Ovary (tissue), 7 donors: ENCODE measurements at regions not wholly inside any gene's neighbourhood (a gene's known extent, or its start where the extent isn't known, plus 50 kb on each side); places are given as distances from the start of the nearest gene placed in this dataset.

Experiments
- DNase-seq, 5 donors: peaks; one replicate each; pipeline ENCODE4 v3.0.0-alpha.2; 2019 to 2020
- H3K27ac ChIP-seq, 2 donors: fragments of 200-600 bp; one replicate each; pipeline versions ENCODE4 v1.5.1 to v1.8.0; 2019 to 2022
- H3K27me3 ChIP-seq: fragments of 200-600 bp; one replicate; pipeline ENCODE4 v1.8.0; 2022
- H3K36me3 ChIP-seq: fragments of 200-600 bp; sonication (generic); one replicate; pipeline ENCODE4 v1.5.1; 2019
- H3K4me1 ChIP-seq: one replicate; pipeline ENCODE4 v1.8.1; 2013; ENCODE audit warnings: mild to moderate bottlenecking, moderate library complexity; ENCODE audit not compliant: insufficient read depth
- H3K4me3 ChIP-seq: fragments of 200-600 bp; sonication (generic); one replicate; pipeline ENCODE4 v1.5.1; 2017
- H3K9me3 ChIP-seq, 2 donors: fragments of 200-600 bp in 1 of 2; sonication (generic) in 1 of 2; one replicate each; pipeline versions ENCODE4 v1.5.1 to v1.8.1; 2013 to 2019; ENCODE audit warnings: mild to moderate bottlenecking in 1 of 2, moderate library complexity in 1 of 2
- EP300 ChIP-seq: sonication (generic); formaldehyde crosslinking; IDR thresholded peaks from one replicate; pipeline ENCODE4 v1.6.1; 2017; ENCODE audit warnings: antibody characterized with exemption
- POLR2A ChIP-seq: fragments of 450-650 bp; IDR thresholded peaks from one replicate; pipeline ENCODE4 v1.6.1; 2017; ENCODE audit warnings: antibody characterized with exemption, mild to moderate bottlenecking, moderate library complexity
- WGBS, 3 donors: extraction: QIAGEN DNeasy Blood & Tissue Kit in 1 of 3; methylation state at CpG; one replicate each; pipeline versions ENCODE4 v1.1.5 to v1.1.7; 2013 to 2017; 5-methylcytosine and 5-hydroxymethylcytosine counted together
- intact Hi-C, 4 donors: fragments of 100-400 bp; cut with DNase I; formaldehyde crosslinking; loops; one replicate each; pipeline versions ENCODE4 v1.11.0 to v1.15.1; 2022 to 2023
- TF ChIP-seq, protein P1 (sequence below), 3 donors: fragments of 450-650 bp in 2 of 3; fragments of 200-600 bp in 1 of 3; IDR thresholded peaks; one replicate each; pipeline versions ENCODE4 v1.5.1 to v1.8.0; 2016 to 2022; ENCODE audit warnings: antibody characterized with exemption in 3 of 3, mild to moderate bottlenecking in 1 of 3
- donor health status: DM: no; HTN: no; CAD: no; lungs with moderate emphysema.
- donor health status: DM: no; HTN: no; CAD: no.
- donor health status: Bipolar disorder and iron deficiency.
- donor health status: DM: no; HTN: no; CAD: no.
- donor health status: DM: yes; HTN: yes; CAD: no.

DNA sequence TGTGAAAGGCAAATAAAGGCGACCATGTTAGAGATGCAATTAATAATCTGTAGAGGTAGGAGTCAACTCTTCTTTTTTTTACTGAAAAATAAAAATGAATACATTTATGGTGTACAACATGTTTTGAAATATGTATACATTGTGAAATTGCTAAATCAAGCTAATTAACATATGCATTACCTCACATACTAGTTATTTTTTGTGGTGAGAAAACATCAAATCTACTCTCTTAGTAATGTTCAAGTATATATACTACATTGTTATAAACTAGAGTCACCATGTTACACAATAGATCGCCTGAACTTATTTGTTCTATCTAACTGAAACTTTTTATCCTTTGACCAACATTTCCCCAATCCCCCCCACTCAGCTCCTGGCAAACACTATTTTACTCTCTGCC lies 143.2 kb downstream of the POU4F1 start:
- H3K27ac ChIP-seq = no peak overlapping the region
- no peaks in the 10 kb centered on the region for H3K9me3 ChIP-seq
- no peaks in the 10 kb centered on the region for H3K36me3 ChIP-seq
- WGBS, 3 donors = 83 to 87% (median 84%) methylated on average over 2 of the region's 2 CpGs
- H3K4me1 ChIP-seq = no peaks in the 10 kb centered on the region
- no peak for DNase-seq
- H3K27me3 ChIP-seq = no peaks in the 10 kb centered on the region
- TF ChIP-seq POLR2A (no peak), EP300 (no peak)
- TF ChIP-seq, protein P1, sequence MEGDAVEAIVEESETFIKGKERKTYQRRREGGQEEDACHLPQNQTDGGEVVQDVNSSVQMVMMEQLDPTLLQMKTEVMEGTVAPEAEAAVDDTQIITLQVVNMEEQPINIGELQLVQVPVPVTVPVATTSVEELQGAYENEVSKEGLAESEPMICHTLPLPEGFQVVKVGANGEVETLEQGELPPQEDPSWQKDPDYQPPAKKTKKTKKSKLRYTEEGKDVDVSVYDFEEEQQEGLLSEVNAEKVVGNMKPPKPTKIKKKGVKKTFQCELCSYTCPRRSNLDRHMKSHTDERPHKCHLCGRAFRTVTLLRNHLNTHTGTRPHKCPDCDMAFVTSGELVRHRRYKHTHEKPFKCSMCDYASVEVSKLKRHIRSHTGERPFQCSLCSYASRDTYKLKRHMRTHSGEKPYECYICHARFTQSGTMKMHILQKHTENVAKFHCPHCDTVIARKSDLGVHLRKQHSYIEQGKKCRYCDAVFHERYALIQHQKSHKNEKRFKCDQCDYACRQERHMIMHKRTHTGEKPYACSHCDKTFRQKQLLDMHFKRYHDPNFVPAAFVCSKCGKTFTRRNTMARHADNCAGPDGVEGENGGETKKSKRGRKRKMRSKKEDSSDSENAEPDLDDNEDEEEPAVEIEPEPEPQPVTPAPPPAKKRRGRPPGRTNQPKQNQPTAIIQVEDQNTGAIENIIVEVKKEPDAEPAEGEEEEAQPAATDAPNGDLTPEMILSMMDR (IDR thresholded peaks at IDR 0.05) = no peak
- no peak overlapping the region for H3K4me3 ChIP-seq
- intact Hi-C loops = no loop called here

DNA sequence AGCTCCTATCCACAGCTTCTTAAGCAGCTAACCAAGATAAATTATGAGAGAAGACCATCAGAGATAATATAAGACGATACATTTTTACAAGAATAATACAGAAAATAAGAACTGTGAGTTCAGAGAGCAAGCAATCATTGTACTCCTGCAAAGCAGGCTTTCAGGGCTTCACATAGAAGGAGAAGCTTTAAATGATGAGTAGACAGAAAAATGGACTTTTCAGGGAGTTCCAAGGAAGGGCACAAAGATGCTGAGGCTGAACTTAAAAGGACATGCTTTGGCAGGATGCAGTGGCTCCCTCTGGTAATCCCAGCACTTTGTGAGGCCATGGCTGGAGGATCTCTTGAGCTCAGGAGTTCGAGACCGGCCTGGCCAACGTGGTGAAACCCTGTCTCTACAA lies 159.5 kb downstream of the POU4F1 start:
- 74 to 83% (median 79%) methylated on average over 4 of the region's 4 CpGs for WGBS, 3 donors
- no peak overlapping the region for H3K27ac ChIP-seq
- no peaks in the 10 kb centered on the region for H3K9me3 ChIP-seq
- no peak for DNase-seq
- intact Hi-C loops = no loop called here
- no peak overlapping the region for H3K4me3 ChIP-seq
- no peaks in the 10 kb centered on the region for H3K36me3 ChIP-seq
- H3K27me3 ChIP-seq = no peaks in the 10 kb centered on the region
- TF ChIP-seq, protein P1 (IDR thresholded peaks at IDR 0.05) = no peak
- no peak for TF ChIP-seq EP300
- no peak for TF ChIP-seq POLR2A
- no peaks in the 10 kb centered on the region for H3K4me1 ChIP-seq

DNA sequence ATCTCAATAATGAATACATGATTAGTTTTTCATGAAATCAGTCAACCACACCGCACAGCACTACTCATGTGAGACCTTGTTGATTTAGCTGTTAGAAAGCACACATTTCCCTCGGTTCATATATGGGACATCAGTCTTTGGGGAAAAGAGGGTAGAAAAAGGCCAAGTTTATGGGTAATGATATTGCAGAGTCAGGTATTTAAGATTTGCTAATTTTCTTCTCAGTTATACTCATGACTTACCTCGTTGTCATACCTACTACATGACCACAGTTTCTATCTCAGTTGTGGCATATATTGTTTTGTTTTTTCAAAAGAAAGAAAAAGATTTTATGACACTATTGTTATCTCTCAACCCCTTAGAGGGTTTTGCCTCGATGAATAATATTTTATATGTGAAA lies 165.6 kb downstream of the POU4F1 start:
- Histone ChIP-seq H3K27ac (no peak overlapping the region), H3K4me3 (no peak overlapping the region), H3K4me1 (no peaks in the 10 kb centered on the region), H3K9me3 (no peaks in the 10 kb centered on the region), H3K36me3 (no peaks in the 10 kb centered on the region), H3K27me3 (no peaks in the 10 kb centered on the region)
- no peak for TF ChIP-seq POLR2A
- TF ChIP-seq, protein P1 (IDR thresholded peaks at IDR 0.05) = no peak
- TF ChIP-seq EP300 = no peak
- DNase-seq = no peak
- intact Hi-C loops = no loop called here
- WGBS, 3 donors = 58 to 71% (median 66%) methylated on average over 4 of the region's 4 CpGs

DNA sequence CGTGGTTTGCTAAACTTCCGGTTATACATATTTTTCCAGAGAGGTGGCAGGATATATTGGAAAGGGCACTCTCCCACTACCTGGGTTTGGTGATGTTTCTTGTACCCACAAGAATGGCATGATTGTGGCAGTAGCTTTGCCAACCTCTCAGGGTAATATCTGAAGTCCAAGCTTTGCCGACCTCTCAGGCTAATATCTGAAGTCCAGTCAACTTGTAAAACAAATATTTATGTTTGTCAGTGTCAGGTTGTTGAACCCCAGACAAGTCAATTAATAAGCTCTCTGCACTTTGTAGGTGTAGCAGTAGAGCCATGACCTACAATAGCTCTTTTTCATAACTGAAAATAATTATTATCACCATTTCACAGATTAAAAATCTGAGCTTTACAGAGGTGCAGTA lies 167.0 kb downstream of the POU4F1 start:
- TF ChIP-seq, protein P1 (IDR thresholded peaks at IDR 0.05) = no peak
- no peak for TF ChIP-seq EP300
- TF ChIP-seq POLR2A = no peak
- H3K4me3 ChIP-seq = no peak overlapping the region
- H3K36me3 ChIP-seq = no peaks in the 10 kb centered on the region
- intact Hi-C loops = no loop called here
- WGBS, 3 donors = 78 to 83% (median 79%) methylated on average over 3 of the region's 3 CpGs
- DNase-seq = no peak
- H3K27ac ChIP-seq = no peak overlapping the region
- H3K4me1 ChIP-seq = no peaks in the 10 kb centered on the region
- H3K27me3 ChIP-seq = no peaks in the 10 kb centered on the region
- H3K9me3 ChIP-seq = no peaks in the 10 kb centered on the region

DNA sequence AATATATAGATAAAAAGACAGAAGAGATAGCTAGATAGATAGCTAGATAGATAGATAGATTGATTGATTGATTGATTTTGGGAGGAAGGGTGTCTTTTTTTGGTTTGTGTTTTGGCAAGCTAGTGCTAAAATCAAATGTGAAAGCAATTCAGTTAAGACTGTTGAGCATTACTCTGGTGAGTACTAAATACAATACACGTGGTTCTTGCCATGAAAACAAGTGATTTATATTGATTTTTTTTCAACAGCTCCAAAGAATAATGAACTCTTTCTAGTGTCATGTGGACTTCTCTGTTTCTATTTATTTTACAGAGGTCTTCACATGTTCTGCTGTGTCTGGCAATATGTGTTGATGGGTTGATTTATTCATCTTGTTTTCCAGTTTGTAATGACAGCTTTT lies 172.0 kb downstream of the POU4F1 start:
- H3K9me3 ChIP-seq = no peaks in the 10 kb centered on the region
- DNase-seq = no peak
- H3K4me3 ChIP-seq = no peak overlapping the region
- TF ChIP-seq POLR2A (no peak), EP300 (no peak)
- TF ChIP-seq, protein P1 (IDR thresholded peaks at IDR 0.05) = no peak
- H3K4me1 ChIP-seq = no peaks in the 10 kb centered on the region
- H3K36me3 ChIP-seq = no peaks in the 10 kb centered on the region
- 10 to 25% (median 14%) methylated on average over 1 of the region's 1 CpG for WGBS, 3 donors
- H3K27ac ChIP-seq = no peak overlapping the region
- intact Hi-C loops = no loop called here
- H3K27me3 ChIP-seq = no peaks in the 10 kb centered on the region
